Panc1 (cell line): ENCODE measurements at regions not wholly inside any gene's neighbourhood (a gene's known extent, or its start where the extent isn't known, plus 50 kb on each side); places are given as distances from the start of the nearest gene placed in this dataset.

ENCODE experiments used
- ATAC-seq: fragments of 200-7000 bp; cut with Tn5 transposase; 2 replicates; pipeline ENCODE4 v1.9.1; 2020; ENCODE audit warnings: mild to moderate bottlenecking, moderate library complexity
- BruUV-seq: library from RNA; stranded (reverse); fragments of 400-500 nt; replicated peaks from 2 replicates; lab custom pipeline; 2021; lab: Mats Ljungman, UMichigan
- CTCF ChIA-PET: fragments of 300-600 bp; sonication (Branson Sonifier 250); formaldehyde crosslinking; loops from one replicate; lab custom pipeline; 2022; ENCODE audit warnings: antibody characterized with exemption; lab: Charles Lee
- POLR2A ChIA-PET: fragments of 300-600 bp; sonication (Branson Sonifier 250); formaldehyde crosslinking; loops from one replicate; lab custom pipeline; 2022; ENCODE audit warnings: antibody characterized with exemption; lab: Charles Lee
- DNase-seq: peaks from one replicate; pipeline ENCODE4 v3.0.0-alpha.2; 2010; ENCODE audit warnings: low read depth, low spot score
- H3K27ac ChIP-seq: 2 replicates; pipeline ENCODE4 v1.5.1; 2011; ENCODE audit warnings: mild to moderate bottlenecking, low read length, inconsistent platforms
- H3K27me3 ChIP-seq: fragments of 200-500 bp; sonication (Bioruptor generic); 2 replicates; pipeline ENCODE4 v1.6.0; 2014; ENCODE audit warnings: low read length, inconsistent platforms; ENCODE audit not compliant: control insufficient read depth, insufficient read depth
- H3K36me3 ChIP-seq: fragments of 200-500 bp; sonication (Bioruptor generic); 2 replicates; pipeline ENCODE4 v1.5.1; 2014; ENCODE audit warnings: inconsistent platforms, mild to moderate bottlenecking, low read length, moderate library complexity; ENCODE audit not compliant: control insufficient read depth, insufficient read depth
- H3K4me1 ChIP-seq: 2 replicates; pipeline ENCODE4 v1.5.1; 2011; ENCODE audit warnings: inconsistent platforms, mild to moderate bottlenecking, low read length, moderate library complexity; ENCODE audit not compliant: control insufficient read depth, insufficient read depth
- H3K4me3 ChIP-seq, 2 experiments: 2 replicates each; pipeline ENCODE4 v1.5.1; 2011 to 2012; ENCODE audit warnings: low read depth in 2 of 2, low read length in 2 of 2, mild to moderate bottlenecking in 2 of 2, inconsistent platforms in 1 of 2, moderate library complexity in 1 of 2
- H3K9me3 ChIP-seq: fragments of 200-500 bp; sonication (Bioruptor generic); 2 replicates; pipeline ENCODE4 v1.5.1; 2014; ENCODE audit warnings: low read depth, mild to moderate bottlenecking, inconsistent platforms, low read length, moderate library complexity; ENCODE audit not compliant: control insufficient read depth, insufficient read depth
- CTCF ChIP-seq: fragments of 450-650 bp; IDR thresholded peaks from 2 replicates; pipeline ENCODE4 v1.5.1; 2017; ENCODE audit warnings: mild to moderate bottlenecking
- POLR2AphosphoS5 ChIP-seq: IDR thresholded peaks from 2 replicates; pipeline ENCODE4 v1.6.1; 2012; ENCODE audit warnings: mild to moderate bottlenecking, low read depth, low read length, moderate library complexity
- REST ChIP-seq, 2 experiments: IDR thresholded peaks; 2 replicates each; pipeline ENCODE4 v1.6.1; 2011 to 2012; ENCODE audit warnings: low read depth in 2 of 2, control low read depth in 1 of 2, low read length in 1 of 2, mild to moderate bottlenecking in 1 of 2, moderate library complexity in 1 of 2; ENCODE audit not compliant: insufficient read depth in 1 of 2
- SIN3A ChIP-seq: IDR thresholded peaks from 2 replicates; pipeline ENCODE4 v1.6.1; 2012; ENCODE audit warnings: low read depth, mild to moderate bottlenecking, low read length, moderate library complexity, borderline replicate concordance; ENCODE audit not compliant: insufficient read depth
- TCF7L2 ChIP-seq: IDR thresholded peaks from 2 replicates; pipeline ENCODE4 v1.6.1; 2011; ENCODE audit warnings: mild to moderate bottlenecking, low read depth, low read length, inconsistent platforms
- in situ Hi-C: cut with HindIII; loops from 2 replicates; pipeline ENCODE4 v1.10.0; 2016; ENCODE audit warnings: low sequenced_read_pairs, low pct_unique_long_range_greater_than_20kb
- intact Hi-C: fragments of 100-400 bp; cut with micrococcal nuclease; formaldehyde crosslinking; loops from one replicate; pipeline ENCODE4 v1.10.0; 2022; ENCODE audit not compliant: unreplicated experiment

DNA sequence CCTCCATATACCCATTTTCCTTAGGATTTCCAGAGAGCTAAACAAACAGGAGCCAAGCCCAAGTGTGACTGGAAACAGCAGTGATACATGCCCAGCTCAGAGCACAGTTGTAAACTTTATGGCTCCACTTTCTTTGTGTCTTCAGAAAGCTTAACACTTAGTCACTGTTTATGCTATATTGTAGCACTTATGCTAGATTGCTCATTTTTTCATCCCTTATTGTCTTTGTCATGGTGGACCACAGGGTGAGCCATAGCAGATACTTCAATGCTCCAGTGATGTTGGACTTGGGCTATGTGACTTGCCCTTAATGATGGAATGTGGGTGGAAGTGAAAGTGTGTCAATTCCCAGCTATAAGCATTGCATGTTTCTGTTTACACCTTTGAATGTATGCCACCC, 401.6 kb downstream of the METTL4 start:
- POLR2A ChIA-PET: no interaction called here

GRCh38 chr18:2171840-2172625, 399.3 kb downstream of the METTL4 start:
- Histone ChIP-seq H3K9me3 (no peaks in the 10 kb centered on the region), H3K27ac (no peak overlapping the region), H3K4me1 (no peaks in the 10 kb centered on the region), H3K27me3 (no peaks in the 10 kb centered on the region), H3K4me3 (no peak overlapping the region), H3K36me3 (no peaks in the 10 kb centered on the region)
- no TSS peak for BruUV-seq
- intact Hi-C loops: no loop called here
- TF ChIP-seq REST (IDR thresholded peaks at IDR 0.05; ENCODE audit: insufficient read depth in 1 of 2, low read depth in 2 of 2, low read length in 1 of 2) (no peak), CTCF (no peak), TCF7L2 (no peak), SIN3A (no peak), POLR2AphosphoS5 (no peak)
- DNase-seq (no peak), ATAC-seq (no peak)
- CTCF ChIA-PET: no interaction called here
- POLR2A ChIA-PET: interaction anchor here (0.6 kb wide), 1 partner anchor 368 kb away, joined by 4 read pairs; no protein-coding TSS in a partner anchor
- in situ Hi-C loops: no loop called here

More for the DNA sequence above, 401.6 kb downstream of the METTL4 start:
- intact Hi-C loops (no loop called here), in situ Hi-C loops (no loop called here)
- TF ChIP-seq SIN3A (no peak), REST (IDR thresholded peaks at IDR 0.05; ENCODE audit: insufficient read depth in 1 of 2, low read depth in 2 of 2, low read length in 1 of 2) (no peak), CTCF (no peak), TCF7L2 (no peak), POLR2AphosphoS5 (no peak)
- H3K4me3 ChIP-seq: no peak overlapping the region
- ATAC-seq (no peak), DNase-seq (no peak)
- no TSS peak for BruUV-seq
- H3K4me1 ChIP-seq: no peaks in the 10 kb centered on the region
- H3K27ac ChIP-seq: no peak overlapping the region
- CTCF ChIA-PET: no interaction called here
- no peaks in the 10 kb centered on the region for H3K36me3 ChIP-seq
- H3K27me3 ChIP-seq: no peaks in the 10 kb centered on the region
- H3K9me3 ChIP-seq: no peaks in the 10 kb centered on the region
